ENCODE measurements at regions not wholly inside any gene's neighbourhood (a gene's known extent, or its start where the extent isn't known, plus 50 kb on each side); places are given as distances from the start of the nearest gene placed in this dataset.

- no peak for DNase-seq (ENCODE audit: extremely low read depth, low read depth)
- no peak overlapping the region for H3K4me3 ChIP-seq (replicated peaks; ENCODE audit: low read depth, low read length)
- no peak for TF ChIP-seq CTCF (IDR thresholded peaks at IDR 0.05; ENCODE audit: low read depth, low read length, missing control alignments)
Observed at GRCh38 chr10:118161461-118162246, 114.9 kb upstream of the RAB11FIP2 start.

DNA sequence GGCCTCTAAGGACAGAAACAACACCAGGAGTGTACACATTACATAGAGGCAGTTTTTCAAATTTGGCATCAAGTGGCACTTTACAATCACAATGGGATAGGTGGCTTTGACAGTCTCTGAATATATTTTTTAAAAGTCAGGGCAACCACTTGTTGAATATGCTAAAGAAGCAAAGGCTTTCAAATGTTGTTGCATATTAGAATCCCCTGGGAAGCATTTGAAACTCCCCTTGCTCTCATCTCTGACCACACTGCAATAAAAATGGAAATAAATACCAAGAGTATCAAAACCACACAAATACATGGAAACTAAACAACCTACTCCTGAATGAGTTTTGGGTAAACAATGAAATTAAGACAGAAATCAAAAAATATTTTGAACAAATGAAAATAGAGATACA lies 106.5 kb upstream of the RAB11FIP2 start:
- no peak overlapping the region for H3K4me3 ChIP-seq (replicated peaks; ENCODE audit: low read depth, low read length)
- no peak for DNase-seq (ENCODE audit: extremely low read depth, low read depth)
- TF ChIP-seq CTCF (IDR thresholded peaks at IDR 0.05; ENCODE audit: low read depth, low read length, missing control alignments) = no peak

DNA sequence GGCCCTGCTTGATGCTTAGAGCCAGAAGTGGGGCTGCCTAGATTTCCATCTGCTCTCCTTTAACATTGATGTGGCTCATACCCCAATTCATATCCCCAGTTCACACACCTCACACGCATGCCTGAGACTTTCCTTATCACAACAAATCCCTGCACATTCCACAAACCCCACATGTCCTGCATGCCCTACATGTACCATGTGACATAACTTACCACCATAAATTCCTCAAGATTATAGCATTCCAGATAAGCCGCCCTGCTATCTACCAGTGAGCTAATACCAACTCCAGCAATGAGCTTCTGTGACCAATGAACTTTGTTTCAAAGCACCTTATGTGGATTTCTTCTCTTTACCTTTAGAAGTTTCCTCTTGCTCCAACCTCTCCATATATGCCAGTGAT lies 104.7 kb upstream of the RAB11FIP2 start:
- no peak for TF ChIP-seq CTCF (IDR thresholded peaks at IDR 0.05; ENCODE audit: low read depth, low read length, missing control alignments)
- no peak for DNase-seq (ENCODE audit: extremely low read depth, low read depth)
- no peak overlapping the region for H3K4me3 ChIP-seq (replicated peaks; ENCODE audit: low read depth, low read length)

DNA sequence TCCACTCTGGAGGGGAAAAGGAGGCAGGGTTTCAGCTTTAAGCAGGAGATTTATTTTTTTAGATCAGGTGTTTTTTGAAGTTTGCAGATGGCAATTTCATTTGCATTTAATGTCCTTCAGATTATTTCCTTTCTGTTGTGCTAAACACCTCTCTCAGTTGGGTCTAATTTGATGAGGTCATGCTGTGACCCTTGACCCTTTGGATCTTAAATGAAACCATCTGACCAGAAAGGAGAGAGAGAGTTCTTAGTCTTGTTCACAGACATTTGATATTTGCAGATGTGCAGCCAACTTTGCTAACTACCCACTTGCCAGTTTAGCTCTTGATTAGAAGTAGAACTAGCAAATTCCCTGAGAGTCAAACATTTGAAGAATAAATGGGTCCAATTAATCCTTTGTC lies 101.5 kb upstream of the RAB11FIP2 start:
- H3K4me3 ChIP-seq (replicated peaks; ENCODE audit: low read depth, low read length) = no peak overlapping the region
- DNase-seq (ENCODE audit: extremely low read depth, low read depth) = no peak
- no peak for TF ChIP-seq CTCF (IDR thresholded peaks at IDR 0.05; ENCODE audit: low read depth, low read length, missing control alignments)

GRCh38 chr10:118145256-118145655 lies 98.5 kb upstream of the RAB11FIP2 start:
- TF ChIP-seq CTCF (IDR thresholded peaks at IDR 0.05; ENCODE audit: low read depth, low read length, missing control alignments) = no peak
- H3K4me3 ChIP-seq (replicated peaks; ENCODE audit: low read depth, low read length) = no peak overlapping the region
- no peak for DNase-seq (ENCODE audit: extremely low read depth, low read depth)

DNA sequence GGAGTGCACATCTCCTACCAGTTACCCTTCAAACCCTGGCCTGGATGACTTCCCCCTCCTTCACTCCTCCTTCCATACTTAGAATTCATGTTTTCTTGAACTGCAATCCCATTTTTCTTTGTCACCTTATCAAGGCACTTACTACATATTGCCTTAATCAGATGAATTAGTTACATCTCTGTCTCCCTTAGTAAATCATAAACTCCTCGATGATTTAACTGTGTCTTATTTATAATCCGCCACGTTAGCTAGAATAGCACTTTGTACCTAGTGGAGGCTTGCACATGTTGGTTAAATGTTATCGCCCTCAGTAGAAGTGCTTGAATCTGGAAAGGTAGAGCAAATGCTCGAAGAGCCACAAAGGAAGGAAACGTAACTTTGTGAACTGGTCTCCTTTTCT lies 94.7 kb upstream of the RAB11FIP2 start:
- H3K4me3 ChIP-seq (replicated peaks; ENCODE audit: low read depth, low read length) = no peak overlapping the region
- no peak for TF ChIP-seq CTCF (IDR thresholded peaks at IDR 0.05; ENCODE audit: low read depth, low read length, missing control alignments)
- no peak for DNase-seq (ENCODE audit: extremely low read depth, low read depth)

DNA sequence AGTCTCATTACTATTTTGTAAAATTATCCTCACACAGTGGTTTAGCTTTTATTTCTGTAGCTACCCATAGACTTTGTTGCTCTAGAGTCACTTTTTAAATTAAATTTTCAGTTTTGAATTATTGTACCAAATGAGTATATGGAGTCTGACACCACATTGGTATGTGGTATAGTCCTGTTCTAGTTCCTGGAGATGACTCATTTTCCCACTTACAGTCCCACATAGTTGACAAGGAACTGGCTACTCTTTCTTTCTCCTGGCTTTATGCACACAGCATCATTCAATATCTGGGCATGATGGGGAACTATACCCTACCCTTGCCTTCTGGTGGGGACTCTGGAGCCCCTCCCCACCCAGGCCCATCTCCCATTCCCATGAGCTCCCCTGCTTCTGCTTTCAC lies 92.6 kb upstream of the RAB11FIP2 start:
- H3K4me3 ChIP-seq (replicated peaks; ENCODE audit: low read depth, low read length) = no peak overlapping the region
- DNase-seq (ENCODE audit: extremely low read depth, low read depth) = no peak
- TF ChIP-seq CTCF (IDR thresholded peaks at IDR 0.05; ENCODE audit: low read depth, low read length, missing control alignments) = no peak
